ENCODE measurements at regions not wholly inside any gene's neighbourhood (a gene's known extent, or its start where the extent isn't known, plus 50 kb on each side); places are given as distances from the start of the nearest gene placed in this dataset.

DNA sequence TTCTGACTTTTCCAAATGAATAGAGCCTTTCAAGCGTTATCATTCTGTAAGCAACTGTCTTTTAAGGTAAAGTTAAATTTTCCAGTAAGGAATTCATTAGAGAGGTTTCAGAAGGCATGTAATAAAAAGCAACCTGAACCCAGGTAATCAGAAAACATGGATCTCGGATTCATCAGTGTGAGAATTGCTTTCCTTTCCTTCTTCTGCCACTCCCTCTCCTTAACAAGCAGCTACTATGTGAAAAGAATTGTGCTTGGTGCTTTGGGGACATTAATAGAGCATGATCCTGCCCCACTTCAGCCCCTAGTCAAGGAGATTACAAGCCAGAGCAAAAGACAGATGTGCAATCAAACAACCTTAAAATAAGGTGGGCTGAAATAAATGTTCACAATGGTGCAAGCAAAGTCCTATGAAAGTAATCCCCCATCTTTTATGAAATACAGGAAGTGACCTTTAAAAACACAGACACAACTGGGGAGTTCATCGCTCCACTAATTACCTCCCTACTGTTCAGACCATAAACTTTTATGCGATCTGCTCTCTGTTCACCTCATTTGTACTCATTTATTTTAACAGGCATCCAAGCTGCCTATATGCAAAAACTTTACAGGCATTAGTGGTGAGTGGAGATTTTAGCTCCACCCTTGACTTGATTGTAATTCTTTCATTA, 122.9 kb upstream of the RASGEF1B start:
- Histone ChIP-seq H3K79me2 (ENCODE audit: control insufficient read depth, insufficient read depth, low read length) (no peaks in the 10 kb centered on the region), H3K36me3 (ENCODE audit: control insufficient read depth in 2 of 2, insufficient read depth in 2 of 2, low read length in 1 of 2) (no peaks in the 10 kb centered on the region), H3K4me2 (ENCODE audit: control insufficient read depth, insufficient read depth) (no peak overlapping the region), H3K27ac (ENCODE audit: control insufficient read depth, insufficient read depth) (no peak overlapping the region), H4K20me1 (ENCODE audit: control insufficient read depth, insufficient read depth) (no peaks in the 10 kb centered on the region), H3K4me3 (no peak overlapping the region), H3K27me3 (replicated peaks in 1 of 2; ENCODE audit: control insufficient read depth in 2 of 2, insufficient read depth in 2 of 2, low read length in 1 of 2) (no peaks in the 10 kb centered on the region), H3K9ac (ENCODE audit: control insufficient read depth, insufficient read depth, low read length) (no peak overlapping the region), H3K4me1 (ENCODE audit: control insufficient read depth, insufficient read depth, low read length) (no peaks in the 10 kb centered on the region), H3K9me3 (replicated peaks; ENCODE audit: control insufficient read depth, insufficient read depth, low read length) (no peaks in the 10 kb centered on the region), H2AFZ (ENCODE audit: control insufficient read depth, low read depth, low read length) (no peak overlapping the region)
- ATAC-seq (no peak), DNase-seq (ENCODE audit: low read depth, low spot score) (no peak), FAIRE-seq (no peak)
- CTCF ChIA-PET, result no interaction called here
- POLR2A ChIA-PET, result no interaction called here
- 50% methylated on average over 4 of the region's 4 CpGs for WGBS (ENCODE audit: insufficient coverage, insufficient replicate concordance, low lambda C conversion rate, missing lambda C conversion rate)
- TF ChIP-seq NFXL1 (IDR thresholded peaks at IDR 0.05; ENCODE audit: borderline replicate concordance), result no peak
- TF ChIP-seq KDM1A (IDR thresholded peaks at IDR 0.05; ENCODE audit: borderline replicate concordance), result no peak
- no peak for TF ChIP-seq FOXM1 (IDR thresholded peaks at IDR 0.05; ENCODE audit: low read depth, low read length)
- TF ChIP-seq SMARCA5 (IDR thresholded peaks at IDR 0.05), result no peak
- TF ChIP-seq, protein P1, sequence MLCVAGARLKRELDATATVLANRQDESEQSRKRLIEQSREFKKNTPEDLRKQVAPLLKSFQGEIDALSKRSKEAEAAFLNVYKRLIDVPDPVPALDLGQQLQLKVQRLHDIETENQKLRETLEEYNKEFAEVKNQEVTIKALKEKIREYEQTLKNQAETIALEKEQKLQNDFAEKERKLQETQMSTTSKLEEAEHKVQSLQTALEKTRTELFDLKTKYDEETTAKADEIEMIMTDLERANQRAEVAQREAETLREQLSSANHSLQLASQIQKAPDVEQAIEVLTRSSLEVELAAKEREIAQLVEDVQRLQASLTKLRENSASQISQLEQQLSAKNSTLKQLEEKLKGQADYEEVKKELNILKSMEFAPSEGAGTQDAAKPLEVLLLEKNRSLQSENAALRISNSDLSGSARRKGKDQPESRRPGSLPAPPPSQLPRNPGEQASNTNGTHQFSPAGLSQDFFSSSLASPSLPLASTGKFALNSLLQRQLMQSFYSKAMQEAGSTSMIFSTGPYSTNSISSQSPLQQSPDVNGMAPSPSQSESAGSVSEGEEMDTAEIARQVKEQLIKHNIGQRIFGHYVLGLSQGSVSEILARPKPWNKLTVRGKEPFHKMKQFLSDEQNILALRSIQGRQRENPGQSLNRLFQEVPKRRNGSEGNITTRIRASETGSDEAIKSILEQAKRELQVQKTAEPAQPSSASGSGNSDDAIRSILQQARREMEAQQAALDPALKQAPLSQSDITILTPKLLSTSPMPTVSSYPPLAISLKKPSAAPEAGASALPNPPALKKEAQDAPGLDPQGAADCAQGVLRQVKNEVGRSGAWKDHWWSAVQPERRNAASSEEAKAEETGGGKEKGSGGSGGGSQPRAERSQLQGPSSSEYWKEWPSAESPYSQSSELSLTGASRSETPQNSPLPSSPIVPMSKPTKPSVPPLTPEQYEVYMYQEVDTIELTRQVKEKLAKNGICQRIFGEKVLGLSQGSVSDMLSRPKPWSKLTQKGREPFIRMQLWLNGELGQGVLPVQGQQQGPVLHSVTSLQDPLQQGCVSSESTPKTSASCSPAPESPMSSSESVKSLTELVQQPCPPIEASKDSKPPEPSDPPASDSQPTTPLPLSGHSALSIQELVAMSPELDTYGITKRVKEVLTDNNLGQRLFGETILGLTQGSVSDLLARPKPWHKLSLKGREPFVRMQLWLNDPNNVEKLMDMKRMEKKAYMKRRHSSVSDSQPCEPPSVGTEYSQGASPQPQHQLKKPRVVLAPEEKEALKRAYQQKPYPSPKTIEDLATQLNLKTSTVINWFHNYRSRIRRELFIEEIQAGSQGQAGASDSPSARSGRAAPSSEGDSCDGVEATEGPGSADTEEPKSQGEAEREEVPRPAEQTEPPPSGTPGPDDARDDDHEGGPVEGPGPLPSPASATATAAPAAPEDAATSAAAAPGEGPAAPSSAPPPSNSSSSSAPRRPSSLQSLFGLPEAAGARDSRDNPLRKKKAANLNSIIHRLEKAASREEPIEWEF (IDR thresholded peaks at IDR 0.05; ENCODE audit: insufficient replicate concordance, low read depth, low read length), result no peak
- TF ChIP-seq RFX5 (IDR thresholded peaks at IDR 0.05; ENCODE audit: low read depth, low read length), result no peak
- TF ChIP-seq, protein P2, sequence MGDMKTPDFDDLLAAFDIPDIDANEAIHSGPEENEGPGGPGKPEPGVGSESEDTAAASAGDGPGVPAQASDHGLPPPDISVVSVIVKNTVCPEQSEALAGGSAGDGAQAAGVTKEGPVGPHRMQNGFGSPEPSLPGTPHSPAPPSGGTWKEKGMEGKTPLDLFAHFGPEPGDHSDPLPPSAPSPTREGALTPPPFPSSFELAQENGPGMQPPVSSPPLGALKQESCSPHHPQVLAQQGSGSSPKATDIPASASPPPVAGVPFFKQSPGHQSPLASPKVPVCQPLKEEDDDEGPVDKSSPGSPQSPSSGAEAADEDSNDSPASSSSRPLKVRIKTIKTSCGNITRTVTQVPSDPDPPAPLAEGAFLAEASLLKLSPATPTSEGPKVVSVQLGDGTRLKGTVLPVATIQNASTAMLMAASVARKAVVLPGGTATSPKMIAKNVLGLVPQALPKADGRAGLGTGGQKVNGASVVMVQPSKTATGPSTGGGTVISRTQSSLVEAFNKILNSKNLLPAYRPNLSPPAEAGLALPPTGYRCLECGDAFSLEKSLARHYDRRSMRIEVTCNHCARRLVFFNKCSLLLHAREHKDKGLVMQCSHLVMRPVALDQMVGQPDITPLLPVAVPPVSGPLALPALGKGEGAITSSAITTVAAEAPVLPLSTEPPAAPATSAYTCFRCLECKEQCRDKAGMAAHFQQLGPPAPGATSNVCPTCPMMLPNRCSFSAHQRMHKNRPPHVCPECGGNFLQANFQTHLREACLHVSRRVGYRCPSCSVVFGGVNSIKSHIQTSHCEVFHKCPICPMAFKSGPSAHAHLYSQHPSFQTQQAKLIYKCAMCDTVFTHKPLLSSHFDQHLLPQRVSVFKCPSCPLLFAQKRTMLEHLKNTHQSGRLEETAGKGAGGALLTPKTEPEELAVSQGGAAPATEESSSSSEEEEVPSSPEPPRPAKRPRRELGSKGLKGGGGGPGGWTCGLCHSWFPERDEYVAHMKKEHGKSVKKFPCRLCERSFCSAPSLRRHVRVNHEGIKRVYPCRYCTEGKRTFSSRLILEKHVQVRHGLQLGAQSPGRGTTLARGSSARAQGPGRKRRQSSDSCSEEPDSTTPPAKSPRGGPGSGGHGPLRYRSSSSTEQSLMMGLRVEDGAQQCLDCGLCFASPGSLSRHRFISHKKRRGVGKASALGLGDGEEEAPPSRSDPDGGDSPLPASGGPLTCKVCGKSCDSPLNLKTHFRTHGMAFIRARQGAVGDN (IDR thresholded peaks at IDR 0.05), result no peak
- no peak for TF ChIP-seq TCF12 (IDR thresholded peaks at IDR 0.05; ENCODE audit: low read depth, low read length)
- TF ChIP-seq BRCA1 (IDR thresholded peaks at IDR 0.05; ENCODE audit: low read depth, low read length), result no peak
- SMC1A ChIA-PET (ENCODE audit: uncharacterized antibody, unreplicated experiment), result no interaction called here
- intact Hi-C loops (cut with micrococcal nuclease; ENCODE audit: unreplicated experiment), result no loop called here
- RAD21 ChIA-PET (ENCODE audit: unreplicated experiment), result no interaction called here
- no TSS peak for BruUV-seq (replicated peaks)
- in situ Hi-C loops (cut with MboI), result no loop called here

Measured in GM12878 (cell line).